Endothelial cell (in vitro differentiated cells): ENCODE measurements at regions not wholly inside any gene's neighbourhood (a gene's known extent, or its start where the extent isn't known, plus 50 kb on each side); places are given as distances from the start of the nearest gene placed in this dataset.

ENCODE experiments used
- DNase-seq: peaks from one replicate; pipeline ENCODE4 v3.0.0; 2021; ENCODE audit warnings: low spot score
- H3K27ac Mint-ChIP-seq: one replicate; pipeline ENCODE4 v1.8.0; 2021; ENCODE audit warnings: mixed read lengths, inconsistent platforms; ENCODE audit not compliant: unreplicated experiment
- H3K27me3 Mint-ChIP-seq: one replicate; pipeline ENCODE4 v1.8.0; 2021; ENCODE audit warnings: mild to moderate bottlenecking, moderate library complexity, mixed read lengths, inconsistent platforms; ENCODE audit not compliant: unreplicated experiment
- H3K36me3 Mint-ChIP-seq: one replicate; pipeline ENCODE4 v1.8.0; 2021; ENCODE audit warnings: mild to moderate bottlenecking, low read depth, mixed read lengths, inconsistent platforms; ENCODE audit not compliant: unreplicated experiment
- H3K4me1 Mint-ChIP-seq: one replicate; pipeline ENCODE4 v1.8.0; 2021; ENCODE audit warnings: mild to moderate bottlenecking, mixed read lengths, inconsistent platforms; ENCODE audit not compliant: unreplicated experiment
- H3K4me3 Mint-ChIP-seq: one replicate; pipeline ENCODE4 v1.8.0; 2021; ENCODE audit warnings: mild to moderate bottlenecking, mixed read lengths, inconsistent platforms; ENCODE audit not compliant: unreplicated experiment
- H3K9me3 Mint-ChIP-seq: one replicate; pipeline ENCODE4 v1.8.0; 2021; ENCODE audit warnings: mixed read lengths, inconsistent platforms; ENCODE audit not compliant: unreplicated experiment
- TF ChIP-seq, protein P1 (sequence below): fragments of 200-600 bp; sonication (generic); IDR thresholded peaks from one replicate; pipeline ENCODE4 v1.5.0; 2021; ENCODE audit warnings: antibody characterized with exemption; ENCODE audit not compliant: unreplicated experiment

DNA sequence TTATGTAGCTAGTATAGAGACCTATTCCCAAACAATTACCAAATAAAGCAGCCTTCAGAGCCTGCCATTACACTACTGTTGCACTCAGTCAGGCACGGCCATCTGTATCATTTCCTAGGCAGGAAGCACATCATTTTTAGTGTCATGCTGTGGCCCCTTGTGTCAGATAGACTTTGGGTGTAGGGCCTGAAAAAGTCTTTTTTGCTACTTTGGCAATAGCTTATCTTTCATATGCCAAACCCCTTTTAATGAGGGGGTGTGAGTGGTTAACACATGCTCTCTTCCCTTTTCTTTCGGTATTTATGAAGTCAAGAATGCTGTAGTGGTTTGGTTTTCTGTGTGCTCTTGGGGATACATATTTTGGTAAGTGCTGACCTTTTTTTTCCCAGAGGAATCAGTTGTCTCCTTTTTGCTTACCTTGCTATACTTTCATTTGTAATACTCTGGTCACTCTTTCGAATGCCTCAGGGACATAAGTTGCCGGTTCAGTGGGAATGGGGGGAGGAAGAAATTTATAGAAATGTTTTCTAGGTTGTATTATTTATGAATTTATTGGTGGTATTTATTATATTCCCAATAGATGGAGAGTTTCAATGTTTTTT, 209.8 kb downstream of the CSNK1G3 start:
- Mint-ChIP-seq H3K4me3 (no peak overlapping the region), H3K27ac (no peak overlapping the region), H3K27me3 (no peaks in the 10 kb centered on the region), H3K9me3 (no peaks in the 10 kb centered on the region), H3K36me3 (no peaks in the 10 kb centered on the region), H3K4me1 (no peaks in the 10 kb centered on the region)
- TF ChIP-seq, protein P1, sequence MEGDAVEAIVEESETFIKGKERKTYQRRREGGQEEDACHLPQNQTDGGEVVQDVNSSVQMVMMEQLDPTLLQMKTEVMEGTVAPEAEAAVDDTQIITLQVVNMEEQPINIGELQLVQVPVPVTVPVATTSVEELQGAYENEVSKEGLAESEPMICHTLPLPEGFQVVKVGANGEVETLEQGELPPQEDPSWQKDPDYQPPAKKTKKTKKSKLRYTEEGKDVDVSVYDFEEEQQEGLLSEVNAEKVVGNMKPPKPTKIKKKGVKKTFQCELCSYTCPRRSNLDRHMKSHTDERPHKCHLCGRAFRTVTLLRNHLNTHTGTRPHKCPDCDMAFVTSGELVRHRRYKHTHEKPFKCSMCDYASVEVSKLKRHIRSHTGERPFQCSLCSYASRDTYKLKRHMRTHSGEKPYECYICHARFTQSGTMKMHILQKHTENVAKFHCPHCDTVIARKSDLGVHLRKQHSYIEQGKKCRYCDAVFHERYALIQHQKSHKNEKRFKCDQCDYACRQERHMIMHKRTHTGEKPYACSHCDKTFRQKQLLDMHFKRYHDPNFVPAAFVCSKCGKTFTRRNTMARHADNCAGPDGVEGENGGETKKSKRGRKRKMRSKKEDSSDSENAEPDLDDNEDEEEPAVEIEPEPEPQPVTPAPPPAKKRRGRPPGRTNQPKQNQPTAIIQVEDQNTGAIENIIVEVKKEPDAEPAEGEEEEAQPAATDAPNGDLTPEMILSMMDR, result no peak
- no peak for DNase-seq

DNA sequence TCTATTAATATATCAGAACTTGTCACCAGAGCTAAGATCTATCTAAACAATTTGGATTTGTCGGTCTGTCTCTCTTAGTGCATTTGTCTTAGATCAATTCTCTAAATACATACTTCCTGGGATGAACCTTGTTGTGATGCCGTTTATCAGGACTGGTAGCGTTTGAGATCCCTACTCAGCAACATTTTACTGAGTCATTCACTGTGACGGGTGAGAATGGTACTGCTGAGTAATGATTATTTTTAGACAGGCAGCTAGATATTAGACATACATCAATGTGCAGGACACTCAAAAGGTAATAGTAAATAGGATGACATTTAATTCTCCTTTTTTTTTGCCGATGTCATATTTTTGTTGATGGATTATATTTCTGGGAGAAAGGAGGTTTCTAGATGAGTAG, 209.0 kb downstream of the CSNK1G3 start:
- Mint-ChIP-seq H3K27me3 (no peaks in the 10 kb centered on the region), H3K4me1 (no peaks in the 10 kb centered on the region), H3K4me3 (no peak overlapping the region), H3K27ac (no peak overlapping the region), H3K36me3 (no peaks in the 10 kb centered on the region), H3K9me3 (no peaks in the 10 kb centered on the region)
- DNase-seq, result no peak
- TF ChIP-seq, protein P1, result no peak

DNA sequence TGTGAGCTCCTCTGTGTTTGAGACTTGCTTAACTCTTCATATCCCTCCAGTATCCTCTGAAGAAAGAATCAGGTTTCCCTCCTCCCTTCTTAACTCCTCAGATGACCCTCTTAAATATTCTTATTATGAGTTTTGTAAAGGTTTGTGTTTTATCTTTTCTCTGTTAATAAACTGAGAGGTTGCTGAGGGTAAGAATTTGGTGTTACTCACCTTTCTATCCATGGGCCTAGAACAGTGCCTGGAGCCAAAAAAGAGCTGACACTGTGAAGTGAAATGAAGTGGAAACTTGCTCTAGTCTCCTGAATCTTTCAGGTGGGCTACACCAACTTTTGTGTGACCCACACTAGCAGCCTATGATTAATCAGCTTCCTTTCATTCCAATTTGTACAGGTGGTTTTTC, 208.4 kb downstream of the CSNK1G3 start:
- TF ChIP-seq, protein P1, result no peak
- Mint-ChIP-seq H3K9me3 (no peaks in the 10 kb centered on the region), H3K36me3 (no peaks in the 10 kb centered on the region), H3K27me3 (no peaks in the 10 kb centered on the region), H3K4me3 (no peak overlapping the region), H3K4me1 (no peaks in the 10 kb centered on the region), H3K27ac (no peak overlapping the region)
- no peak for DNase-seq

DNA sequence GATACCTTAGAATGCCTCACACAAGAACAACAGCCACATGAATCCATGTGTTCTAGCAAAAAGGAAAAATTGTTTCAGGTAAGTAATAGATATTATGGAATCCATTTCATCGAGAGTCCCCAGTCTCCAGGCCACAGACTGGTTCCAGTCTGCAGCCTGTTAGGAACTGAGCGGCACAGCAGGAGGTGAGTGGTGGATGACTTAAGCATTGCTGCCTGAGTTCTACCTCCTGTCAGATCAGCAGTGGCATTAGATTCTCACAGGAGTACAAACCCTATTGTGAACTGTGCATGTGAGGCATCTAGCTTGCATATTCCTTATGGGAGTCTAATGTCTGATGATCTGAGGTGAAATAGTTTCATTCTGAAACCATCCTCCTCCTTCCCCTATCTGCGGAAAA, 207.0 kb downstream of the CSNK1G3 start:
- Mint-ChIP-seq H3K27ac (no peak overlapping the region), H3K36me3 (no peaks in the 10 kb centered on the region), H3K4me1 (no peaks in the 10 kb centered on the region), H3K4me3 (no peak overlapping the region), H3K27me3 (no peaks in the 10 kb centered on the region), H3K9me3 (no peaks in the 10 kb centered on the region)
- DNase-seq, result no peak
- TF ChIP-seq, protein P1, result no peak

DNA sequence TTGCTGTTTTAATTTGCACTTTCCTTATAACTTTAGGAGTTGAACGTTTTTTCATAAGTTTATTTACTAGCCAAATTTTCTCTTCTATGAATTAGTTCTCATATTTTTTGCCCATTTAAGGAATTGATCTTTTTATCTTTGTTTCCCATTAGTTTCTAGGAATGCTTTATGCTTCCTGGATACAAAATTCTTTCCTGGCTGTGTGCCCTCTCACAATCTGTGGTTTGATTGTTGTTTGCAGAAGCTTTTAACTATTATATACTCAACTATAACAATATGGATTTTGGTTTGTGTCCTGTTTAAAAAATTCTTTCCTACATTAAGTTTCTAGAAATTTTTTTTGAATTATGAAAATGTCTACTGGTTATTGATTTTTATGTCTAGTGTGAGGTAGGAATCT, 206.3 kb downstream of the CSNK1G3 start:
- no peaks in the 10 kb centered on the region for H3K36me3 Mint-ChIP-seq

More for the DNA sequence above, 206.3 kb downstream of the CSNK1G3 start:
- Mint-ChIP-seq H3K27me3 (no peaks in the 10 kb centered on the region), H3K4me1 (no peaks in the 10 kb centered on the region), H3K27ac (no peak overlapping the region), H3K9me3 (no peaks in the 10 kb centered on the region), H3K4me3 (no peak overlapping the region)
- DNase-seq, result no peak
- TF ChIP-seq, protein P1, result no peak
